ENCODE measurements at regions not wholly inside any gene's neighbourhood (a gene's known extent, or its start where the extent isn't known, plus 50 kb on each side); places are given as distances from the start of the nearest gene placed in this dataset.

DNA sequence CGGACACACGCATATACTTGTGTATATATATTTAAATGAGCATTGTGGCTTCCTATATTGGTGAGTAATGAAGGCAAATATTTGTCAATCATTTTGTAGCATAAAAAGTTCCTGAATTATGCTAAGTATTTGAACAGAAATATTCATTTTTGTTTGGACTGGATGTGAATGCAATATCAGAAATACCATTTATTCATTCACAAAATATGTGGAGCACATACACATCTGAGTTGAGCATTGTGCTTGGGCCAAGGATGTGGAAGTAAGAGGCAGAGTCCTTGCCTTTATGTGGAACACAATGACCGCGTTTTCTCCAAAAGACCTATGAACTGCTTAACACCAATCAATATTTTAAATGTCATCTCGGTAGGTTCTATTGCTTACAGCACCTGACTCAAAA lies 1086.5 kb downstream of the NR2F1-AS1 start:
- no peak overlapping the region for H3K4me3 ChIP-seq (ENCODE audit: low read length)
- H3K9me3 ChIP-seq (ENCODE audit: control insufficient read depth, insufficient read depth, low read length), result no peaks in the 10 kb centered on the region
- no peaks in the 10 kb centered on the region for H3K9me2 ChIP-seq (replicated peaks; ENCODE audit: control insufficient read depth, low read length)
- TF ChIP-seq EZH2phosphoT487 (IDR thresholded peaks at IDR 0.05; ENCODE audit: borderline replicate concordance, low read length), result no peak
- TF ChIP-seq, protein P1, sequence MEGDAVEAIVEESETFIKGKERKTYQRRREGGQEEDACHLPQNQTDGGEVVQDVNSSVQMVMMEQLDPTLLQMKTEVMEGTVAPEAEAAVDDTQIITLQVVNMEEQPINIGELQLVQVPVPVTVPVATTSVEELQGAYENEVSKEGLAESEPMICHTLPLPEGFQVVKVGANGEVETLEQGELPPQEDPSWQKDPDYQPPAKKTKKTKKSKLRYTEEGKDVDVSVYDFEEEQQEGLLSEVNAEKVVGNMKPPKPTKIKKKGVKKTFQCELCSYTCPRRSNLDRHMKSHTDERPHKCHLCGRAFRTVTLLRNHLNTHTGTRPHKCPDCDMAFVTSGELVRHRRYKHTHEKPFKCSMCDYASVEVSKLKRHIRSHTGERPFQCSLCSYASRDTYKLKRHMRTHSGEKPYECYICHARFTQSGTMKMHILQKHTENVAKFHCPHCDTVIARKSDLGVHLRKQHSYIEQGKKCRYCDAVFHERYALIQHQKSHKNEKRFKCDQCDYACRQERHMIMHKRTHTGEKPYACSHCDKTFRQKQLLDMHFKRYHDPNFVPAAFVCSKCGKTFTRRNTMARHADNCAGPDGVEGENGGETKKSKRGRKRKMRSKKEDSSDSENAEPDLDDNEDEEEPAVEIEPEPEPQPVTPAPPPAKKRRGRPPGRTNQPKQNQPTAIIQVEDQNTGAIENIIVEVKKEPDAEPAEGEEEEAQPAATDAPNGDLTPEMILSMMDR (IDR thresholded peaks at IDR 0.05; ENCODE audit: low read depth, low read length, poor library complexity, severe bottlenecking), result no peak
- H3K27me3 ChIP-seq (ENCODE audit: control insufficient read depth, low read length), result no peaks in the 10 kb centered on the region
- no peaks in the 10 kb centered on the region for H3K79me2 ChIP-seq (ENCODE audit: control insufficient read depth, low read length)
- H3K4me1 ChIP-seq (ENCODE audit: control insufficient read depth, low read length), result no peaks in the 10 kb centered on the region
- no peaks in the 10 kb centered on the region for H3K36me3 ChIP-seq (ENCODE audit: control insufficient read depth, low read length)
- no peak overlapping the region for H3K4me2 ChIP-seq (ENCODE audit: low read length)
- H3F3A ChIP-seq (ENCODE audit: control insufficient read depth, insufficient read depth), result no peaks in the 10 kb centered on the region
- H4K20me1 ChIP-seq (ENCODE audit: control insufficient read depth, insufficient read depth, low read depth, low read length), result no peaks in the 10 kb centered on the region
- H3K27ac ChIP-seq (ENCODE audit: low read depth, low read length), result no peak overlapping the region

- H3K9me2 ChIP-seq (replicated peaks; ENCODE audit: control insufficient read depth, low read length), result no peaks in the 10 kb centered on the region
- no peaks in the 10 kb centered on the region for H3K36me3 ChIP-seq (ENCODE audit: control insufficient read depth, low read length)
- H4K20me1 ChIP-seq (ENCODE audit: control insufficient read depth, insufficient read depth, low read depth, low read length), result no peaks in the 10 kb centered on the region
- H3K4me3 ChIP-seq (ENCODE audit: low read length), result no peak overlapping the region
- H3K4me2 ChIP-seq (ENCODE audit: low read length), result no peak overlapping the region
- H3K4me1 ChIP-seq (ENCODE audit: control insufficient read depth, low read length), result no peaks in the 10 kb centered on the region
- H3F3A ChIP-seq (ENCODE audit: control insufficient read depth, insufficient read depth), result no peaks in the 10 kb centered on the region
- TF ChIP-seq, protein P1 (IDR thresholded peaks at IDR 0.05; ENCODE audit: low read depth, low read length, poor library complexity, severe bottlenecking), result no peak
- TF ChIP-seq EZH2phosphoT487 (IDR thresholded peaks at IDR 0.05; ENCODE audit: borderline replicate concordance, low read length), result no peak
- no peaks in the 10 kb centered on the region for H3K79me2 ChIP-seq (ENCODE audit: control insufficient read depth, low read length)
- no peaks in the 10 kb centered on the region for H3K9me3 ChIP-seq (ENCODE audit: control insufficient read depth, insufficient read depth, low read length)
- no peaks in the 10 kb centered on the region for H3K27me3 ChIP-seq (ENCODE audit: control insufficient read depth, low read length)
- H3K27ac ChIP-seq (ENCODE audit: low read depth, low read length), result no peak overlapping the region
These were observed 1088.1 kb downstream of the NR2F1-AS1 start for GRCh38 chr5:92492908-92493307.

DNA sequence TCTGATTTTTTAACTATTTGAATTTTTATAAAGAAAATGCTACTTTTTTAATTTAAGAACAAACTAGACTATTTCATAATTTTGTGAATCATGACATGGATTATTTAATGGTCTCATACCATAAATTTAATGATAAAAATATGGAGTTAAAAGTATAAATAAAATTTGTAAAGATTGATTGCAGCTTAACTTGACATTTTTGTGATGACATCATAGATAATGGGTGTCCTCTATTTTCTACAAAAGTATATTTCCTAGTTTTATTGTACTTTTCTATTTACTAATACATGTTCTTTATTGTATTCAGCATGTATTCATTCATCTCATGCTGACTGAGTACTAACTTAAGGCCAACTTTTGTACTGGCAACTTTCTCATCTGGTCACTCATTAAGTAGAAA lies 1096.5 kb downstream of the NR2F1-AS1 start:
- Histone ChIP-seq H3K27ac (ENCODE audit: low read depth, low read length) (no peak overlapping the region), H3K27me3 (ENCODE audit: control insufficient read depth, low read length) (no peaks in the 10 kb centered on the region), H3K36me3 (ENCODE audit: control insufficient read depth, low read length) (no peaks in the 10 kb centered on the region), H3K4me1 (ENCODE audit: control insufficient read depth, low read length) (no peaks in the 10 kb centered on the region), H3K4me3 (ENCODE audit: low read length) (no peak overlapping the region), H3F3A (ENCODE audit: control insufficient read depth, insufficient read depth) (no peaks in the 10 kb centered on the region), H3K4me2 (ENCODE audit: low read length) (no peak overlapping the region), H3K79me2 (ENCODE audit: control insufficient read depth, low read length) (no peaks in the 10 kb centered on the region), H4K20me1 (ENCODE audit: control insufficient read depth, insufficient read depth, low read depth, low read length) (no peaks in the 10 kb centered on the region), H3K9me2 (replicated peaks; ENCODE audit: control insufficient read depth, low read length) (no peaks in the 10 kb centered on the region), H3K9me3 (ENCODE audit: control insufficient read depth, insufficient read depth, low read length) (no peaks in the 10 kb centered on the region)
- TF ChIP-seq EZH2phosphoT487 (IDR thresholded peaks at IDR 0.05; ENCODE audit: borderline replicate concordance, low read length), result no peak
- TF ChIP-seq, protein P1 (IDR thresholded peaks at IDR 0.05; ENCODE audit: low read depth, low read length, poor library complexity, severe bottlenecking), result no peak

Data from DOHH2 (cell line).